Prostate gland (tissue), 2 donors: ENCODE measurements at regions not wholly inside any gene's neighbourhood (a gene's known extent, or its start where the extent isn't known, plus 50 kb on each side); places are given as distances from the start of the nearest gene placed in this dataset.

Source experiments
- DNase-seq: peaks from one replicate; pipeline ENCODE4 v3.0.0-alpha.2; 2019; ENCODE audit warnings: low spot score
- H3K27ac ChIP-seq, 2 donors: fragments of 200-600 bp; sonication (generic); 2 replicates each; pipeline ENCODE4 v1.5.1; 2017 to 2019
- H3K27me3 ChIP-seq: fragments of 200-600 bp; sonication (generic); replicated peaks from 2 replicates; pipeline ENCODE4 v1.5.1; 2019; ENCODE audit not compliant: insufficient read depth
- H3K36me3 ChIP-seq, 2 donors: fragments of 200-600 bp; sonication (generic); 1 replicate in 1 of 2; 2 replicates in 1 of 2; pipeline versions ENCODE4 v1.5.1 to v1.8.1; 2017 to 2019
- H3K4me1 ChIP-seq: fragments of 200-600 bp; sonication (generic); replicated peaks from 2 replicates; pipeline ENCODE4 v1.5.1; 2019
- H3K4me3 ChIP-seq, 2 donors: fragments of 200-600 bp; sonication (generic); 2 replicates each; pipeline ENCODE4 v1.5.1; 2017 to 2019
- H3K9me3 ChIP-seq: fragments of 200-600 bp; sonication (generic); 2 replicates; pipeline ENCODE4 v1.5.1; 2017
- POLR2A ChIP-seq: fragments of 450-650 bp; IDR thresholded peaks from one replicate; pipeline ENCODE4 v1.6.1; 2016; ENCODE audit warnings: antibody characterized with exemption, mild to moderate bottlenecking
- POLR2AphosphoS5 ChIP-seq: sonication (generic); formaldehyde crosslinking; IDR thresholded peaks from one replicate; pipeline ENCODE4 v1.6.1; 2017; ENCODE audit warnings: antibody characterized with exemption
- WGBS: methylation state at CpG from one replicate; pipeline ENCODE4 v1.1.5; 2018; 5-methylcytosine and 5-hydroxymethylcytosine counted together
- intact Hi-C: fragments of 100-400 bp; cut with DNase I; formaldehyde crosslinking; loops from one replicate; pipeline ENCODE4 v1.14.2; 2022
- TF ChIP-seq, protein P1 (sequence below), 4 experiments: fragments of 200-600 bp in 2 of 4; fragments of 450-650 bp in 2 of 4; sonication (generic) in 2 of 4; IDR thresholded peaks; 1 replicate in 3 of 4; 2 replicates in 1 of 4; pipeline ENCODE4 v1.5.1; 2016 to 2019; ENCODE audit warnings: antibody characterized with exemption in 4 of 4, mild to moderate bottlenecking in 2 of 4, moderate library complexity in 2 of 4

DNA sequence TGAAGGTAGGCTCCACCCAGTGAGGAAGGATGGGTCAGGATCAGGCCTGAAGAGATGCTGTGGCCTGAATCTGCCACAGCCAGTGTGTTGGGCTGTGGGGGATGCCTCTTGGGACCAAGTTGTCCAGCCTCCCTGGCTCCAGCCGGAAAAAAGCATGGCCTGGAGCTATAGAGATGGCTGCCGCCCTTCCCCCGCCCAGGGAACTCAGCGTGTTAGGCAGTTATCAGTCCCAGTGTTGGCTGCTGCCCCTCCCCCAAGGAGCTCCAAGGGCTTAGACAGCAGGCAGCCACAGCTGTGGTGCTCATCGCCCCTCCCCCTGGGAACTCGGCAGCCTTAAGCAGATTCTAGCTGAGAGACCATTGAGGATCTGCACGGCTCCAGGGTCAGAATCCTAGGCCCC, 158.0 kb downstream of the CAPZA3 start:
- TF ChIP-seq, protein P1, sequence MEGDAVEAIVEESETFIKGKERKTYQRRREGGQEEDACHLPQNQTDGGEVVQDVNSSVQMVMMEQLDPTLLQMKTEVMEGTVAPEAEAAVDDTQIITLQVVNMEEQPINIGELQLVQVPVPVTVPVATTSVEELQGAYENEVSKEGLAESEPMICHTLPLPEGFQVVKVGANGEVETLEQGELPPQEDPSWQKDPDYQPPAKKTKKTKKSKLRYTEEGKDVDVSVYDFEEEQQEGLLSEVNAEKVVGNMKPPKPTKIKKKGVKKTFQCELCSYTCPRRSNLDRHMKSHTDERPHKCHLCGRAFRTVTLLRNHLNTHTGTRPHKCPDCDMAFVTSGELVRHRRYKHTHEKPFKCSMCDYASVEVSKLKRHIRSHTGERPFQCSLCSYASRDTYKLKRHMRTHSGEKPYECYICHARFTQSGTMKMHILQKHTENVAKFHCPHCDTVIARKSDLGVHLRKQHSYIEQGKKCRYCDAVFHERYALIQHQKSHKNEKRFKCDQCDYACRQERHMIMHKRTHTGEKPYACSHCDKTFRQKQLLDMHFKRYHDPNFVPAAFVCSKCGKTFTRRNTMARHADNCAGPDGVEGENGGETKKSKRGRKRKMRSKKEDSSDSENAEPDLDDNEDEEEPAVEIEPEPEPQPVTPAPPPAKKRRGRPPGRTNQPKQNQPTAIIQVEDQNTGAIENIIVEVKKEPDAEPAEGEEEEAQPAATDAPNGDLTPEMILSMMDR (IDR thresholded peaks at IDR 0.05): no peak
- TF ChIP-seq POLR2AphosphoS5 (no peak), POLR2A (no peak)
- Histone ChIP-seq H3K9me3 (no peaks in the 10 kb centered on the region), H3K4me1 (no peaks in the 10 kb centered on the region), H3K27ac (no peak overlapping the region), H3K4me3 (no peak overlapping the region), H3K27me3 (no peaks in the 10 kb centered on the region), H3K36me3 (no peaks in the 10 kb centered on the region)
- DNase-seq: no peak
- intact Hi-C loops: no loop called here
- WGBS: 75% methylated on average over 5 of the region's 7 CpGs

DNA sequence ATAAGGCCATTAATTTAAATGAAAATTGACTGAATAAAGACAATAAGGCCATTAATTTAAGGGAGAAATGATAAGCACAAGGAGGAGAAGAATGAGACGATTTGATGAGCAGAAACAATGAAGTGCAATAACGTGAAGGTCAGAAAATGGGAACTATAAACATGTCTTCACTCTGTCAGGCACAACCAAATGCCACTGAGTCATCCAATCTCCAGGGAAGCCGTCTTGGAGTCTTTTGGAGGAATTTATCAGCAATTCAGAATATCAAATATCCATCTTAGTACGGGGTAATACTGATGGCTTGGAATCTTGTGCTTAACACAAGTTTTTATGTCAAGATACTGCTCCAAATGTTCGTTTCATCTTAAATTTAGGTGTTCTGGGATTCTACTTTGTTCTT, 159.9 kb downstream of the CAPZA3 start:
- intact Hi-C loops: no loop called here
- H3K27me3 ChIP-seq: no peaks in the 10 kb centered on the region
- no peaks in the 10 kb centered on the region for H3K4me1 ChIP-seq
- H3K27ac ChIP-seq: no peak overlapping the region
- no peak for DNase-seq
- no peak overlapping the region for H3K4me3 ChIP-seq
- H3K9me3 ChIP-seq: no peaks in the 10 kb centered on the region
- no peaks in the 10 kb centered on the region for H3K36me3 ChIP-seq
- 65% methylated on average over 5 of the region's 5 CpGs for WGBS
- TF ChIP-seq POLR2A (no peak), POLR2AphosphoS5 (no peak)
- TF ChIP-seq, protein P1 (IDR thresholded peaks at IDR 0.05): no peak

DNA sequence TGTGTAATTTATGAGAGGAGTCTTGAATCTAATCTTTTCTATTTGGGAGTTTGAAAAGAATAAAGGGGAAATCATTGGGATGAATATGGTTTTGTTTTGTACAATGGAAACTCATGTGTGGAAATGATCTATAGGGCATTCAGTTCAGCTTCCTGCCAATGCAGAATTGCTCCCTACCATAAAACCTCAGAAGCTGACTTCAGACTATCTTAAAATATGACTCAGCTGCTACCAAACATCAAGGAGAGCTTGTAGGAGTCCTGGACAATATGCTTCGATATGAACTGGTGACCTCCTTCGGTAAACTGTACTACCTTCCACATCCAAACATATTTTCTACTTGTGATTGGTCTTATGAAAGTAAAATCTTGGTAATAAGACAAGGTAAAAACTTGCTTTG, 160.6 kb downstream of the CAPZA3 start:
- H3K4me1 ChIP-seq: no peaks in the 10 kb centered on the region
- no peaks in the 10 kb centered on the region for H3K36me3 ChIP-seq
- no peaks in the 10 kb centered on the region for H3K27me3 ChIP-seq
- DNase-seq: no peak
- no peak overlapping the region for H3K27ac ChIP-seq
- no peak for TF ChIP-seq POLR2A
- no peak for TF ChIP-seq POLR2AphosphoS5
- TF ChIP-seq, protein P1 (IDR thresholded peaks at IDR 0.05): no peak
- 94% methylated on average over 2 of the region's 2 CpGs for WGBS
- intact Hi-C loops: no loop called here
- H3K4me3 ChIP-seq: no peak overlapping the region
- no peaks in the 10 kb centered on the region for H3K9me3 ChIP-seq

DNA sequence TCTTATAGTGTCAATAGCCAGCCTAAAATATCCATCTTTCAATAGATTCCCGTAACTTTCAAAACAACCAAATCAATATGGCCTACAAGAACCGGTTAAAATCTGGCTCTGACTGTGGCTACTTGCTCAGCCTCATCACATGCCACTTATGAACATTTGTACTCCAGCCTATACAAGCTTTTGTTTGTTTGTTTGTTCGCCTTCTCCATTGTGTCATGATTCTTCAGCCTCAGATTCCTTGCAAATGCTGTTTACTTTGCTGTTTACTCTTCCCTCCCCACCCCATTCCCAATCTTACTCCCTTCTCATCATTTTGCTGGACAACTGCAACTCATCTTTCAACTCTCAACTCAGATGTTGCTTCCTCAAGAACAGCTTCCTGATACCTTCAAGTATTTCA, 161.2 kb downstream of the CAPZA3 start:
- intact Hi-C loops: no loop called here
- Histone ChIP-seq H3K4me3 (no peak overlapping the region), H3K27me3 (no peaks in the 10 kb centered on the region), H3K27ac (no peak overlapping the region), H3K4me1 (no peaks in the 10 kb centered on the region), H3K36me3 (no peaks in the 10 kb centered on the region), H3K9me3 (no peaks in the 10 kb centered on the region)
- DNase-seq: no peak
- 94% methylated on average over 3 of the region's 3 CpGs for WGBS
- no peak for TF ChIP-seq POLR2A
- no peak for TF ChIP-seq POLR2AphosphoS5
- TF ChIP-seq, protein P1 (IDR thresholded peaks at IDR 0.05): no peak

DNA sequence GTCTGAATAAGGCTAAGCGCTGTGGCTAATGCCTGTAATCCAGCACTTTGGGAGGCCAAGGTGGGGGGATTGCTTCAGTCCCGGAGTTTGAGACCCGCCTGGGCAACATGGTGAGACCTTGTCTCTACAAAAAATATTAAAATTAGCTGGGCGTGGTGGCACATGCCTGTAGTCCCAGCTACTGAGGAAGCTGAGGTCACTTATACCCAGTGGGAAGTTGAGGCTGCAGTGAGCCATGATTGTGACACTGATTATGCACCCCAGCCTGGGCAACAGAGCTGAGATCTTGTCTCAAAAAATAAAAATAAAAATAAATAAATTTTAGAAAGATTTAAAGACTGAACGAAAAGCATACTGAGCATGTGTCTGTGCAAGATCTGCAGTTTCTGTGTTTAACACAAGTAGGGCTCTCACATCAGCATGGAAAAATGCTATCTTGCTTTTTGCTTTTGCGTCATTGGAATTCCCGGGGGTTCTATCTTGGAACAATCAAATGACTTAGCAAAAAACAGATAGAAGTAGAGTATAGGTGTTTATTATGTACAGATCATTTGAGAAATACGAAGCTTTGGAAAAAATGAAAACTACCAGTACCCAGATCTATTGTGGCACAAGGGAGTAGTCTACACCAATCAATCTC, 161.9 kb downstream of the CAPZA3 start:
- no peaks in the 10 kb centered on the region for H3K36me3 ChIP-seq
- TF ChIP-seq POLR2AphosphoS5 (no peak), POLR2A (no peak)
- TF ChIP-seq, protein P1 (IDR thresholded peaks at IDR 0.05): no peak
- no peak overlapping the region for H3K4me3 ChIP-seq
- no peaks in the 10 kb centered on the region for H3K9me3 ChIP-seq
- no peaks in the 10 kb centered on the region for H3K4me1 ChIP-seq
- no peaks in the 10 kb centered on the region for H3K27me3 ChIP-seq
- 98% methylated on average over 8 of the region's 8 CpGs for WGBS
- intact Hi-C loops: no loop called here
- no peak overlapping the region for H3K27ac ChIP-seq
- no peak for DNase-seq
